Activated T-helper 1 cell treated with anti-CD3 and anti-CD28 coated beads, Interleukin-12 subunit alpha, Interleukin-12 subunit beta, Interleukin-2, Interleukin-4 antibody, amounts not matched to agents 30 ng/mL and 10 ng/mL and 1 ng/mL, durations not matched to agents 14 hours and 24 hours and 36 hours (primary cell): ENCODE measurements at regions not wholly inside any gene's neighbourhood (a gene's known extent, or its start where the extent isn't known, plus 50 kb on each side); places are given as distances from the start of the nearest gene placed in this dataset.

ENCODE experiments used
- DNase-seq: peaks from one replicate; pipeline ENCODE4 v3.0.0; 2021; ENCODE audit warnings: low spot score
- H3K27ac Mint-ChIP-seq: one replicate; pipeline ENCODE4 v1.8.0; 2021; ENCODE audit warnings: mild to moderate bottlenecking, mixed read lengths
- H3K27me3 Mint-ChIP-seq: one replicate; pipeline ENCODE4 v1.8.0; 2022; ENCODE audit warnings: mild to moderate bottlenecking, moderate library complexity, mixed read lengths; ENCODE audit not compliant: insufficient read depth
- H3K36me3 Mint-ChIP-seq: one replicate; pipeline ENCODE4 v1.8.0; 2021; ENCODE audit warnings: low read depth, mixed read lengths
- H3K4me1 Mint-ChIP-seq: one replicate; pipeline ENCODE4 v1.8.0; 2021; ENCODE audit warnings: low read depth, mixed read lengths
- H3K4me3 Mint-ChIP-seq: one replicate; pipeline ENCODE4 v1.8.0; 2021; ENCODE audit warnings: mild to moderate bottlenecking, moderate library complexity, mixed read lengths
- H3K9me3 Mint-ChIP-seq: one replicate; pipeline ENCODE4 v1.8.0; 2021; ENCODE audit warnings: mixed read lengths
- intact Hi-C: fragments of 100-400 bp; cut with micrococcal nuclease; formaldehyde crosslinking; loops from one replicate; pipeline ENCODE4 v1.15.1; 2024

GRCh38 chr6:112795316-112795715 lies 448.2 kb downstream of the RFPL4B start:
- H3K27ac Mint-ChIP-seq, result no peak overlapping the region

GRCh38 chr6:112796712-112797111 lies 449.6 kb downstream of the RFPL4B start:
- intact Hi-C loops, result no loop called here
- no peak overlapping the region for H3K27ac Mint-ChIP-seq
- no peak overlapping the region for H3K4me3 Mint-ChIP-seq
- H3K36me3 Mint-ChIP-seq, result no peaks in the 10 kb centered on the region
- no peaks in the 10 kb centered on the region for H3K27me3 Mint-ChIP-seq
- DNase-seq, result no peak
- H3K9me3 Mint-ChIP-seq, result no peaks in the 10 kb centered on the region
- H3K4me1 Mint-ChIP-seq, result no peaks in the 10 kb centered on the region

More at GRCh38 chr6:112795316-112795715, 448.2 kb downstream of the RFPL4B start:
- DNase-seq, result no peak
- Mint-ChIP-seq H3K9me3 (no peaks in the 10 kb centered on the region), H3K27me3 (no peaks in the 10 kb centered on the region), H3K36me3 (no peaks in the 10 kb centered on the region), H3K4me1 (no peaks in the 10 kb centered on the region), H3K4me3 (no peak overlapping the region)
- intact Hi-C loops, result no loop called here

- intact Hi-C loops, result no loop called here
- no peak for DNase-seq
- H3K4me1 Mint-ChIP-seq, result no peaks in the 10 kb centered on the region
- H3K27ac Mint-ChIP-seq, result no peak overlapping the region
- H3K9me3 Mint-ChIP-seq, result no peaks in the 10 kb centered on the region
- H3K36me3 Mint-ChIP-seq, result no peaks in the 10 kb centered on the region
- H3K4me3 Mint-ChIP-seq, result no peak overlapping the region
- no peaks in the 10 kb centered on the region for H3K27me3 Mint-ChIP-seq
Observed at GRCh38 chr6:112799889-112800288, 452.8 kb downstream of the RFPL4B start.

GRCh38 chr6:112800439-112800838 lies 453.3 kb downstream of the RFPL4B start:
- Mint-ChIP-seq H3K4me3 (no peak overlapping the region), H3K36me3 (no peaks in the 10 kb centered on the region), H3K4me1 (no peaks in the 10 kb centered on the region), H3K27ac (no peak overlapping the region), H3K27me3 (no peaks in the 10 kb centered on the region), H3K9me3 (no peaks in the 10 kb centered on the region)
- intact Hi-C loops, result no loop called here
- DNase-seq, result no peak

- Mint-ChIP-seq H3K36me3 (no peaks in the 10 kb centered on the region), H3K9me3 (no peaks in the 10 kb centered on the region), H3K27me3 (no peaks in the 10 kb centered on the region), H3K4me1 (no peaks in the 10 kb centered on the region), H3K27ac (no peak overlapping the region), H3K4me3 (no peak overlapping the region)
- DNase-seq, result no peak
- intact Hi-C loops, result no loop called here
Observed at GRCh38 chr6:112800916-112801315, 453.8 kb downstream of the RFPL4B start.

GRCh38 chr6:112801468-112802080 lies 454.4 kb downstream of the RFPL4B start:
- no peaks in the 10 kb centered on the region for H3K36me3 Mint-ChIP-seq
- no peaks in the 10 kb centered on the region for H3K27me3 Mint-ChIP-seq
- no peaks in the 10 kb centered on the region for H3K4me1 Mint-ChIP-seq
- H3K27ac Mint-ChIP-seq, result no peak overlapping the region
- DNase-seq, result no peak
- intact Hi-C loops, result no loop called here
- no peaks in the 10 kb centered on the region for H3K9me3 Mint-ChIP-seq
- no peak overlapping the region for H3K4me3 Mint-ChIP-seq

- intact Hi-C loops, result no loop called here
- Mint-ChIP-seq H3K4me1 (no peaks in the 10 kb centered on the region), H3K4me3 (no peak overlapping the region), H3K9me3 (no peaks in the 10 kb centered on the region), H3K36me3 (no peaks in the 10 kb centered on the region), H3K27ac (no peak overlapping the region), H3K27me3 (no peaks in the 10 kb centered on the region)
- no peak for DNase-seq
Observed at GRCh38 chr6:112802144-112802543, 455.0 kb downstream of the RFPL4B start.

- H3K9me3 Mint-ChIP-seq, result no peaks in the 10 kb centered on the region
- intact Hi-C loops, result no loop called here
- no peaks in the 10 kb centered on the region for H3K27me3 Mint-ChIP-seq
- H3K4me3 Mint-ChIP-seq, result no peak overlapping the region
- DNase-seq, result no peak
- no peaks in the 10 kb centered on the region for H3K4me1 Mint-ChIP-seq
- H3K36me3 Mint-ChIP-seq, result no peaks in the 10 kb centered on the region
- no peak overlapping the region for H3K27ac Mint-ChIP-seq
Observed at GRCh38 chr6:112804638-112805330, 457.7 kb downstream of the RFPL4B start.

GRCh38 chr6:112806163-112806865 lies 459.2 kb downstream of the RFPL4B start:
- no peak for DNase-seq
- H3K9me3 Mint-ChIP-seq, result no peaks in the 10 kb centered on the region
- no peak overlapping the region for H3K27ac Mint-ChIP-seq
- H3K4me3 Mint-ChIP-seq, result no peak overlapping the region
- no peaks in the 10 kb centered on the region for H3K4me1 Mint-ChIP-seq
- intact Hi-C loops, result no loop called here
- no peaks in the 10 kb centered on the region for H3K36me3 Mint-ChIP-seq
- H3K27me3 Mint-ChIP-seq, result no peaks in the 10 kb centered on the region

GRCh38 chr6:112821476-112821875 lies 474.3 kb downstream of the RFPL4B start:
- no peak for DNase-seq
- H3K9me3 Mint-ChIP-seq, result no peaks in the 10 kb centered on the region
- no peaks in the 10 kb centered on the region for H3K36me3 Mint-ChIP-seq
- H3K27ac Mint-ChIP-seq, result no peak overlapping the region
- H3K4me3 Mint-ChIP-seq, result no peak overlapping the region
- no peaks in the 10 kb centered on the region for H3K4me1 Mint-ChIP-seq
- H3K27me3 Mint-ChIP-seq, result no peaks in the 10 kb centered on the region
- intact Hi-C loops, result no loop called here

GRCh38 chr6:112822769-112823168 lies 475.6 kb downstream of the RFPL4B start:
- no peaks in the 10 kb centered on the region for H3K9me3 Mint-ChIP-seq
- no peak overlapping the region for H3K4me3 Mint-ChIP-seq
- no peaks in the 10 kb centered on the region for H3K27me3 Mint-ChIP-seq
- intact Hi-C loops, result no loop called here
- H3K36me3 Mint-ChIP-seq, result no peaks in the 10 kb centered on the region
- H3K27ac Mint-ChIP-seq, result no peak overlapping the region
- no peaks in the 10 kb centered on the region for H3K4me1 Mint-ChIP-seq
- no peak for DNase-seq

GRCh38 chr6:112827793-112828192 lies 480.7 kb downstream of the RFPL4B start:
- no peak overlapping the region for H3K4me3 Mint-ChIP-seq
- H3K4me1 Mint-ChIP-seq, result no peaks in the 10 kb centered on the region
- no peaks in the 10 kb centered on the region for H3K9me3 Mint-ChIP-seq
- no peak for DNase-seq
- H3K27me3 Mint-ChIP-seq, result no peaks in the 10 kb centered on the region
- intact Hi-C loops, result no loop called here
- H3K27ac Mint-ChIP-seq, result no peak overlapping the region
- no peaks in the 10 kb centered on the region for H3K36me3 Mint-ChIP-seq

GRCh38 chr6:112831022-112831421 lies 483.9 kb downstream of the RFPL4B start:
- Mint-ChIP-seq H3K27me3 (no peaks in the 10 kb centered on the region), H3K4me3 (no peak overlapping the region), H3K9me3 (no peaks in the 10 kb centered on the region), H3K4me1 (no peaks in the 10 kb centered on the region), H3K36me3 (no peaks in the 10 kb centered on the region), H3K27ac (no peak overlapping the region)
- intact Hi-C loops, result no loop called here
- DNase-seq, result no peak
